Mesenchymal stem cell (in vitro differentiated cells and primary cell): ENCODE measurements at regions not wholly inside any gene's neighbourhood (a gene's known extent, or its start where the extent isn't known, plus 50 kb on each side); places are given as distances from the start of the nearest gene placed in this dataset.

Experiments used
- DNase-seq: peaks from one replicate; pipeline ENCODE4 v3.0.0-alpha.2; 2013
- H2AFZ ChIP-seq: one replicate; pipeline ENCODE4 v1.6.1; 2013; ENCODE audit warnings: low read depth, mild to moderate bottlenecking, control low read depth, inconsistent platforms, low read length, moderate library complexity
- H2AK5ac ChIP-seq: 2 replicates; pipeline ENCODE4 v1.6.1; 2013; ENCODE audit warnings: low read length, moderate library complexity, mild to moderate bottlenecking, inconsistent platforms; ENCODE audit not compliant: severe bottlenecking
- H2BK120ac ChIP-seq: one replicate; pipeline ENCODE4 v1.6.1; 2013; ENCODE audit warnings: low read depth, mild to moderate bottlenecking, inconsistent platforms, low read length, moderate library complexity
- H2BK12ac ChIP-seq, 2 experiments: one replicate each; pipeline ENCODE4 v1.6.1; 2013; ENCODE audit warnings: inconsistent platforms in 2 of 2, low read length in 2 of 2, mild to moderate bottlenecking in 2 of 2, moderate library complexity in 2 of 2, control low read depth in 1 of 2
- H2BK15ac ChIP-seq: one replicate; pipeline ENCODE4 v1.6.1; 2013; ENCODE audit warnings: mild to moderate bottlenecking, low read depth, inconsistent platforms; ENCODE audit not compliant: poor library complexity, severe bottlenecking
- H2BK5ac ChIP-seq: 2 replicates; pipeline ENCODE4 v1.6.1; 2013; ENCODE audit warnings: low read depth, mild to moderate bottlenecking, low read length, control low read depth, inconsistent platforms; ENCODE audit not compliant: poor library complexity, severe bottlenecking
- H3K14ac ChIP-seq, 2 experiments: one replicate each; pipeline ENCODE4 v1.6.1; 2013; ENCODE audit warnings: inconsistent platforms in 2 of 2, low read length in 2 of 2, control low read depth in 1 of 2, mild to moderate bottlenecking in 1 of 2, moderate library complexity in 1 of 2
- H3K18ac ChIP-seq, 2 experiments: one replicate each; pipeline ENCODE4 v1.6.1; 2013; ENCODE audit warnings: inconsistent platforms in 2 of 2, low read length in 2 of 2, control low read depth in 1 of 2, low read depth in 1 of 2, mild to moderate bottlenecking in 1 of 2
- H3K23ac ChIP-seq, 2 experiments: one replicate each; pipeline ENCODE4 v1.6.1; 2013; ENCODE audit warnings: inconsistent platforms in 2 of 2, low read length in 2 of 2, mild to moderate bottlenecking in 2 of 2, moderate library complexity in 2 of 2, control low read depth in 1 of 2
- H3K27ac ChIP-seq: 2 replicates; pipeline ENCODE4 v1.5.1; 2013; ENCODE audit warnings: mild to moderate bottlenecking, moderate library complexity, low read length, control low read depth, inconsistent platforms; ENCODE audit not compliant: poor library complexity, severe bottlenecking
- H3K27me3 ChIP-seq, 2 experiments: 2 replicates each; pipeline versions ENCODE4 v1.6.1 to v1.7.0; 2013; ENCODE audit warnings: low read length in 2 of 2, mild to moderate bottlenecking in 2 of 2, moderate library complexity in 2 of 2, control low read depth in 1 of 2, inconsistent platforms in 1 of 2; ENCODE audit not compliant: control insufficient read depth in 1 of 2, insufficient read depth in 1 of 2
- H3K36me3 ChIP-seq, 2 experiments: 2 replicates each; pipeline versions ENCODE4 v1.6.1 to v1.7.0; 2013; ENCODE audit warnings: low read length in 2 of 2, control low read depth in 1 of 2, inconsistent platforms in 1 of 2, low read depth in 1 of 2, mild to moderate bottlenecking in 1 of 2; ENCODE audit not compliant: insufficient read depth in 2 of 2, control insufficient read depth in 1 of 2
- H3K4ac ChIP-seq, 2 experiments: one replicate each; pipeline ENCODE4 v1.6.1; 2013; ENCODE audit warnings: inconsistent platforms in 2 of 2, low read length in 2 of 2, mild to moderate bottlenecking in 2 of 2, moderate library complexity in 2 of 2, control low read depth in 1 of 2, low read depth in 1 of 2
- H3K4me1 ChIP-seq: 2 replicates; pipeline ENCODE4 v1.6.1; 2013; ENCODE audit warnings: low read depth, low read length, control low read depth; ENCODE audit not compliant: control insufficient read depth, insufficient read depth
- H3K4me2 ChIP-seq: 2 replicates; pipeline ENCODE4 v1.6.1; 2013; ENCODE audit warnings: low read length, mild to moderate bottlenecking, inconsistent platforms; ENCODE audit not compliant: poor library complexity, severe bottlenecking
- H3K4me3 ChIP-seq, 2 experiments: 2 replicates each; pipeline versions ENCODE4 v1.5.1 to v1.7.0; 2013; ENCODE audit warnings: low read length in 2 of 2, mild to moderate bottlenecking in 2 of 2, control low read depth in 1 of 2, low read depth in 1 of 2; ENCODE audit not compliant: insufficient read depth in 1 of 2
- H3K79me1 ChIP-seq: replicated peaks from 2 replicates; pipeline ENCODE4 v1.6.1; 2013; ENCODE audit warnings: mild to moderate bottlenecking, control low read depth, low read length, inconsistent platforms; ENCODE audit not compliant: poor library complexity, severe bottlenecking
- H3K9ac ChIP-seq: 2 replicates; pipeline ENCODE4 v1.7.0; 2013; ENCODE audit warnings: mild to moderate bottlenecking, low read length, moderate library complexity
- H3K9me3 ChIP-seq: 2 replicates; pipeline ENCODE4 v1.7.0; 2013; ENCODE audit warnings: mild to moderate bottlenecking, low read length; ENCODE audit not compliant: control insufficient read depth
- H4K8ac ChIP-seq: one replicate; pipeline ENCODE4 v1.6.1; 2013; ENCODE audit warnings: inconsistent platforms, mild to moderate bottlenecking, low read length, moderate library complexity
- H4K91ac ChIP-seq: one replicate; pipeline ENCODE4 v1.6.1; 2013; ENCODE audit warnings: mild to moderate bottlenecking, low read length, inconsistent platforms
- WGBS: methylation state at CpG from one replicate; pipeline ENCODE4 v1.1.7; 2013; ENCODE audit warnings: mixed read lengths; 5-methylcytosine and 5-hydroxymethylcytosine counted together

GRCh38 chr17:70484496-70484895 lies 315.2 kb downstream of the KCNJ2 start:
- no peak overlapping the region for H3K9ac ChIP-seq
- H2BK15ac ChIP-seq, result no peak overlapping the region
- no peak overlapping the region for H4K8ac ChIP-seq
- WGBS, result 40% methylated on average over 1 of the region's 7 CpGs
- H2AFZ ChIP-seq, result no peak overlapping the region
- H3K36me3 ChIP-seq, result no peaks in the 10 kb centered on the region
- no peak overlapping the region for H4K91ac ChIP-seq
- H3K4me1 ChIP-seq, result no peaks in the 10 kb centered on the region
- no peak for DNase-seq
- H3K4me2 ChIP-seq, result no peak overlapping the region
- no peak overlapping the region for H3K4me3 ChIP-seq
- H2BK5ac ChIP-seq, result no peak overlapping the region
- H3K27me3 ChIP-seq, result no peaks in the 10 kb centered on the region
- peaks cover 11% of the 10 kb centered on the region for H3K9me3 ChIP-seq
- no peak overlapping the region for H3K27ac ChIP-seq
- H2AK5ac ChIP-seq, result no peak overlapping the region
- no peak overlapping the region for H3K18ac ChIP-seq
- peak overlapping the region in 1 of 2 experiments; percentile 6 for H3K14ac ChIP-seq
- no peak overlapping the region for H3K4ac ChIP-seq
- H2BK12ac ChIP-seq, result no peak overlapping the region
- H3K23ac ChIP-seq, result no peak overlapping the region
- H2BK120ac ChIP-seq, result no peak overlapping the region
- H3K79me1 ChIP-seq, result no peaks in the 10 kb centered on the region

GRCh38 chr17:70492368-70492767 lies 323.0 kb downstream of the KCNJ2 start:
- no peak overlapping the region for H3K4ac ChIP-seq
- H3K27me3 ChIP-seq, result no peaks in the 10 kb centered on the region
- no peaks in the 10 kb centered on the region for H3K36me3 ChIP-seq
- H2BK12ac ChIP-seq, result no peak overlapping the region
- H4K8ac ChIP-seq, result no peak overlapping the region
- H3K18ac ChIP-seq, result no peak overlapping the region
- H3K23ac ChIP-seq, result no peak overlapping the region
- H2BK5ac ChIP-seq, result no peak overlapping the region
- H3K4me2 ChIP-seq, result no peak overlapping the region
- H3K4me1 ChIP-seq, result no peaks in the 10 kb centered on the region
- H3K9me3 ChIP-seq, result no peaks in the 10 kb centered on the region
- no peak overlapping the region for H2AK5ac ChIP-seq
- no peak overlapping the region for H3K4me3 ChIP-seq
- no peak overlapping the region for H2AFZ ChIP-seq
- no peak overlapping the region for H2BK15ac ChIP-seq
- no peak overlapping the region for H2BK120ac ChIP-seq
- H3K79me1 ChIP-seq, result no peaks in the 10 kb centered on the region
- no peak overlapping the region for H3K9ac ChIP-seq
- 65% methylated on average over 2 of the region's 2 CpGs for WGBS
- DNase-seq, result no peak
- H3K27ac ChIP-seq, result no peak overlapping the region
- H4K91ac ChIP-seq, result no peak overlapping the region
- no peak overlapping the region for H3K14ac ChIP-seq

GRCh38 chr17:70493277-70493874 lies 324.0 kb downstream of the KCNJ2 start:
- Histone ChIP-seq H3K9me3 (no peaks in the 10 kb centered on the region), H2BK120ac (no peak overlapping the region), H2BK15ac (no peak overlapping the region), H3K4me2 (no peak overlapping the region), H3K36me3 (no peaks in the 10 kb centered on the region), H3K27me3 (no peaks in the 10 kb centered on the region), H3K79me1 (no peaks in the 10 kb centered on the region), H3K18ac (no peak overlapping the region), H3K14ac (no peak overlapping the region), H3K4me3 (no peak overlapping the region), H3K27ac (no peak overlapping the region), H3K4me1 (no peaks in the 10 kb centered on the region), H3K23ac (no peak overlapping the region), H2BK12ac (no peak overlapping the region), H4K8ac (no peak overlapping the region), H4K91ac (no peak overlapping the region), H3K4ac (no peak overlapping the region), H2AK5ac (no peak overlapping the region), H2AFZ (no peak overlapping the region), H3K9ac (no peak overlapping the region), H2BK5ac (no peak overlapping the region)
- WGBS, result 80% methylated on average over 2 of the region's 3 CpGs
- DNase-seq, result no peak

DNA sequence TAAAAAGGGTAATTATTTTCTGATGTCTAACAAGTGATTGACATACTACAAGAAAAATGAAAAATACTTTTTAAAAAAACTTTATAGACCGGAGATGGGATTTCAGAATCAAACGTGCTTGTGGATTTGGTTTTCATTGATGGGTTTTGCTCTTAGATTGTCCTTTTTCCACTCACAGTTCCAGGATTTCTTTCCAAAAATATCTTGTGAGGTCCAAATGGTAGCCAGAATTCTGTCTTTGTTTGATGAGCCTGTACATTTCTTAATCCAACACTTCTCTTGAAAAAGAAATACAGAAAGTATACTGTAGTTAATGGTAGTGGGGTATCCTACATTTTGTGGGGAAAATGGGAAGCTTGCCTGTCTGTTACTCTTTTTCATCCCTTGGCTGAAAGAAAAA lies 329.3 kb downstream of the KCNJ2 start:
- Histone ChIP-seq H3K27ac (no peak overlapping the region), H3K36me3 (no peaks in the 10 kb centered on the region), H3K79me1 (no peaks in the 10 kb centered on the region), H3K9ac (no peak overlapping the region), H3K23ac (no peak overlapping the region), H2BK12ac (no peak overlapping the region), H4K91ac (no peak overlapping the region), H2BK5ac (no peak overlapping the region), H4K8ac (no peak overlapping the region), H3K9me3 (no peaks in the 10 kb centered on the region), H3K4ac (no peak overlapping the region), H3K18ac (no peak overlapping the region), H2AFZ (no peak overlapping the region), H2BK15ac (no peak overlapping the region), H3K27me3 (no peaks in the 10 kb centered on the region), H3K14ac (no peak overlapping the region), H3K4me1 (no peaks in the 10 kb centered on the region), H2AK5ac (no peak overlapping the region), H2BK120ac (no peak overlapping the region), H3K4me2 (no peak overlapping the region), H3K4me3 (no peak overlapping the region)
- no peak for DNase-seq
- 100% methylated on average over 1 of the region's 2 CpGs for WGBS
